ENCODE measurements at regions not wholly inside any gene's neighbourhood (a gene's known extent, or its start where the extent isn't known, plus 50 kb on each side); places are given as distances from the start of the nearest gene placed in this dataset.

DNA sequence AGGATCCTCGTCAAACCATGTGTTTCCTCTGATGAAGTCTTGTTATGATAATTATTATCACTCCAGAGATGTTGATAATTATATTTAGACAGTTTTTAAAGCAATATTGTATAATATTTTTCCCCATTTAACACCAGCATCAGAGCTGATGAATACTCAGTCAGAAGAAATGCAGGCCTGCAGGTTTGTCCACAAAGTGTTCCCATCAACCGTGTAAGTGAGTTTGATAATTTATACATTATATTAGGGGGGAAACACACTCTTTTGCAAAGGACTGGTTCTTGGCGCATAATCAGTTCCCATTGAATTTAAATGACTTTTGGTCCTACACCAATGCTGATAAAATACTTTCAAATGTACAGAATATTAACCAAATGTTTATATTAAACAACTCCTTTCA is 454.8 kb downstream of the TOX3 start:
- DNase-seq = no peak

DNA sequence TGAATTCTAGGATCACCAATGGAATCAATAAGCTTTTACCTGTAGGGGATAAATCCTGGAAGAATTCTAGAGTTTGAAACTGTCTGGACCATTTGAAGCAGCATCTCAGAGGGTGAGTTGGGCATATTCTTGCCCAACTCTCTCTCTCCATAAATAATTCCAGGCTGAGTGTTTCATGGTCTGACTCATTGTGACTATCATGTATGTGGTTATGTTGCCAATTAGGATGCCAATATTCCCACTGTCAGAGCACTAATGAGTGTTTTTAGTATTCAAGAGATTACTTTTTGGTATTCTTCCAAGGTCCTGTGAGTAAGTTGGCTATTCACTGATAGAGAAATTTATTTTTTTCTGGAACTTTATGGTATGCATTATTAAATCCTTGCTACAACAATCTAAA is 456.9 kb downstream of the TOX3 start:
- DNase-seq = peak; percentile 41

DNA sequence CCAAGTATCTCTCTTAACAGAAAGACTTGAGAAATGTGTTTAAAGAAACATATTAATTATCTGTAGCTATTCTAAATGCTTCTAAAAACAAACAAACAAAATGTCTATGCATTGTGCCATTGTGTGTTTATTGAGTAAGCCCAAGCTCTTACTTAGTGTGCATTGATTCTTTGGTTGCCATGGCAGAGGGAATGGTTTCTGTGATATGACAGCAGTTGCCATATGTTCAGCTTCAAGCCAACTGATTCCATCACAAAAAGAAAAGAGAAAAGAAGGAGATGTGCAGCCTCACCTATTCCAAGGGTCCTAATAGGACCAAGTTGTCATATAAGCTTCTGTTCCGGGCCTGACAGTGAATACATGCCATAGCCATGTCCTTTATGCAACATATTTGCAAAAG is 457.5 kb downstream of the TOX3 start:
- no peak for DNase-seq

DNA sequence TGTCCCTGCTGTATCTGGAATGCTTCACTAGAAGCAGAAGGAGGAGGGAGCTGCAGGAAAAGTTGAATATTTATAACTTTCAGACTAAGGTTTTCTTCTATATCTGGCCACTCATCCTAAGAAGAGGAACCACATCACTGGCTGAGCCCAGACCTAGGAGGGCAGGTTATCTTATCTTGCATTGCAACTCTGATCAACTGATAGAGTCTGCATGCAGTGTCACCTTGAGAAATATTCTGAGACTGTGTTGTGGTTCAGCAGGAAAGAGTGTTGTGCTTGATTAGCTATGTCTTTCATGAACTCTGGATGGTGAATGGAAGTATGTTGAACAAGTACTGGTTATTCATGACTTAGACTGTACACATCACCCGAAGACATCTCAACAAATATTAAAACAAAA is 460.0 kb downstream of the TOX3 start:
- DNase-seq = no peak

DNA sequence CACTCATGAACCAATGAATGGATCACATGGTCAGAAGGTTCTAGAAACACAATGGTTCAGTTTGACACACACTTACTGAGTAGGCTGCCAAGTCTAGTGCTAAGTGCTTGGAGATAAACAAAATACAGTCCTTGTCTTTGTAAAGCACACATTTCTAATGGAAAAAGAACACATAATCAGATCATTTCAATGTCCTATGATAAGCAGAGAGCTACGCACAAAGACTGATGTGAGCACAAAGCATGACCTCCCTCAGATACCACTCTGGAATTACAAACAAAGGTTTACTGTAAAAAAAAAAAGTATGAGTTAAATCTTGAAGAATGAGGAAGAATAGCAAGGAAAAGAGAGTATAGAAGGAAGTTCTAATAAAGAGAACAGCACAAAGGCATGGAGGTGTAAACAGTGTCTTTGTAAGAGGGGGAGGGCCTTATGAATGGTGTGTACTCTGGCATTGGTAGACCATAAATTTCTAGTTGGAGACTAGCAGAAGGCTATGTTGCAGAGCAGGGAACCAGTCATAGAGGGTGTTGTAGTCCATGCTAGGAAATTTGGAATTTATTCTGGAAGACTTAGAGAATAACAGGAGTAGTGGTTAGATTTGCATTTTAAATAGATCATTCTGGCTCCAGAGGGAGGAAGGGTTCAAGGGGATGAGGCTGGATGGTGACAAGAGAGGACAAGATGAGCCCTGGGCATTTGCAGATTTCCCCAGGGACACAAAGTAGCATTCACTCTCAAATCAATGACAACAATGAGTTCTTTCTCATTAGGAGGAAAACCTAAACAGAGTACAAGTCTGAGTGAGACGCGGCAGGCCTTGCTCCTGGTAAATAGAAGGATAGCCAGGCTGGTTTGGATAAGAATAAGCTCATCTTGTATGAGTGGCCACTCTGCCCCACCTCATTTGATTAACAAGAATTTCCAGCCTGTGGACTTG is 468.0 kb downstream of the TOX3 start:
- DNase-seq = peak; percentile 84

DNA sequence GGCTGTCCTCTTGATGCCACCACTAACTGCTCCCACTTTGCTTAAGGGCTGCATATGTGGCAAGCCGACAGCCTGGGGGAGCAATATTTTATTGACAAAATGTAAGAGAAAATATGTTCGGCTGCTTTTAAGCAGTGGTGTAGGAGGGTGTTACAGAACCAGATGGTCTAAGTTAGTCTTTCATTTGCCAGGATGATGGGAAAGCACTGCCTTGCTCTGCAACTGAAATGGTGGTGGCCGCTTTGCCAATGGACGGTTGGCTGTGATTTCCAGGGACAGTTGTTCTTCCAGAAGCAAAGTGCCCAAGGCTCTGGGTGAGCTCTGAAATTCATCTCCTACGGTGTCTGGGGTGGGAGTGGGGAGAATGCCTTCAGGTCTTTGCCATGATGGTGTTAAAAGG is 469.3 kb downstream of the TOX3 start:
- DNase-seq = no peak

DNA sequence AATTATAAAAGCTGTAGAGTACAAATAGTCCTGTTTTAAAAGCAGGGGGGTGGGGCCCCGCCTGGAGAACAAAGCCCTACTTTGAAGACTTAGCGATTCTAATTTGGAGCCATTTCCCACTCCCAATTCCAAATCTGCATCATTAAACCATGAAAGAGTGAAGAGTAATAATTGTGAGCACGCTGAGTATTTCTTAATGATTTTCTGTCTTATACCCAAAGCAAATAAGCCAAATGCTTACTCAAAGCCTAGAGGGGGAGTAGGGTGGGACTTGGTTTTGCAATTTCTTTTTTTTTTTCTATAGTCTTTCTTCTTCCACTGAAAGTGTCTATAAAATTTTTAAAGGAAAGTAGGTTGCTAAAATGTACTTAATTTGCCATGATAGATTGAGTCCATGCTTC is 470.1 kb downstream of the TOX3 start:
- DNase-seq = no peak

DNA sequence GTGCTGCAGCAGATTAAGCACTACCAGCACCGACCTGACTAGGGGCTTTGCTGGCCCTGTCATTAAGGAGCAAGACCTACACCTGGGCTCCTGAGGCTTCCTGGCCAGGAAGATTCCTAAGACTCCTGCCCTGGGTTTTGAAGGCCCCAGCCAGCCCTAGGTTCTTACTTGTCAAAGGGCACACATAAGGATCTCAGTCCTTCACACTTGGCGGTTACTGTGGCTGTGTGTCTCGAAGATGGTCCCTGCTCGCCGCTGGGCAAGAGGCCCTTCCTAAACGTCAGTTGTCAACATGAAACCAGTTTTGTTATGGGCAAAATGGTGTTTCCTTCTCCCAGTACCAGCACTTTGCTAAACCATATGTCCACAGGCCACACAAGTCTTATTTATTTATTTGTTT is 470.6 kb downstream of the TOX3 start:
- DNase-seq = no peak

DNA sequence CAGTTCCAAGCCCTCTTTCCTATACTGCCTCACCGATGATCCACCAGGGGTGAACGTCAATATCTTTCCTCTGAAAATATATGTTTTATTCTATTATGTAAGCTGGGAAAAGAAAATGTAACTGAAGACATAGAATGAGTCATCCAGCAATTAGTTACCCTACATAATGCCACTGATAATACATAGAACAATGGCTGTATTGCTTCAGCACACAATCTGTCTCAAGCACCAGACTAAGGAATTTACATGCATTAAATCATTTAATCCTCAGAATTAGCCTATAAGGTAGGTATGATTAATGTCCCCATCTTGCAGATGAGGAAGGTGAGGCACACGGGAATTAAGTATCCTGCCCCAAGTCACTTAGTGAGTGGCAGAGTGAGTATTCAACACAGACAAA is 472.8 kb downstream of the TOX3 start:
- no peak for DNase-seq

DNA sequence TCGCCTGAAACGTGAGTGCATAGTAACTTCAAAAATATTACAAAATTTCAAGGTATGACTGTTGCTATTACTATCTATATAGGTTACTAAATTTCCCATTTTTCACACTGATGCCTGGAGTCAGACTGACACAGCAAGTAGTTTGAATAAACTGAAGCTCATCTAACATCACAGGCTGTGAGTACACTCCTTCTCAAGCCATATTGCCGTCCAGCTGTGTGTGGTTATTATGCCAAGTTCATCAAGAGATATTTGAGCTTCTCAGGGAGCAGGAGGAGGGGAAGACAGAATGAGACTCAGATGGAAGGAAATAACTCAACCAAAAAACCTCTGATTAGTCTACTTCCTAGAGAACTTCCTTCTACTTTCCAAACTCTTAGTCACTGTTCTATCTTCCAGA is 473.9 kb downstream of the TOX3 start:
- no peak for DNase-seq

DNA sequence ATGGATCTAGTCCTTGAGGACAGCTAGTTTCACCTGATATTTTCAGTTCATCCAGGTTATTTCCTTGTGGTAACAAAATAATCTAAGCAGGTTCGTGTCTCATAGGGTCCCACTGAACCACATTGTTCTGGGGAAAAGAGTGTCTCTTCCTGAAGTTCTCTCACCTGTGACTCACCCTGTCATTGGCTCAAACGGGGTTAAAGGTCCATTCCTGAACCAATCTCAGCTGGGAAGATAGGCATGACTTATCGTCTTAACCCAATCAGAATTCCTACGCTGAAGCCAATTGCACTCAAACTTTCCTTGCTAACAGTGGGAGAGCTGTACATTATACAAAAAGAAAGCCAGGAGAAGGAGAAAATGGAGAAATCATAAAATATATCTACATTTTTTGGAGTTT is 475.8 kb downstream of the TOX3 start:
- DNase-seq = no peak

DNA sequence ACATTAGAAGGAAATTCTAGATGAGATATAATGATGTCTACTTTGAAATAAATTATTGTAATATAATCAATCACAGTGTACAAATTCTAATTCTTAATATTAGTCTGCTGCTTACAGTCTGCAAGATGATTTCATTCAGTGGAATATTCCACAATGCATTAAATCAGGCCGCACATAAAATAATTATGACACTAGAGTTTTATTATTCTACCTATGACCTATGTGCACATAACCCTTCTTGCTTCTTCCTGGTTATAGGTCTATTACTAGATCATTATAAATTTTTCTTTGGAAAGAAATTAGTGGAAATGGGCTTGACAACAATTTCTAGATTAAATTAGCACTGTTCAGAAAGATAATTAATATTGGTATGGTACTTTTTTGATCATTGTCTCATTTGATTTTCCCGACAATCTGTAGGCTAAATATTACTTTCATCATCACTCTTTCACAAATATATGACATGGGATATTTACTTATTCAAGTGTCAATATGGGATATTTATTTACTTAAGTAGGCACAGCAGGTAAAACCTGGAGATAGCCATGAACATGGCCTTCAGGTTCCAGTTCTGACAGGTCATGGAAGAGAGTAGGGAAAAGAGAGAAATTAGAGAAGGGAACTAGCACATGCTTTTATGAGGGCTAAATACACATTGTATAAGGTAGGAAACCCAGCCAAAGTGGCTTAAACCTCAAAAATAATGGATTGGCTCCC is 476.4 kb downstream of the TOX3 start:
- DNase-seq = no peak

DNA sequence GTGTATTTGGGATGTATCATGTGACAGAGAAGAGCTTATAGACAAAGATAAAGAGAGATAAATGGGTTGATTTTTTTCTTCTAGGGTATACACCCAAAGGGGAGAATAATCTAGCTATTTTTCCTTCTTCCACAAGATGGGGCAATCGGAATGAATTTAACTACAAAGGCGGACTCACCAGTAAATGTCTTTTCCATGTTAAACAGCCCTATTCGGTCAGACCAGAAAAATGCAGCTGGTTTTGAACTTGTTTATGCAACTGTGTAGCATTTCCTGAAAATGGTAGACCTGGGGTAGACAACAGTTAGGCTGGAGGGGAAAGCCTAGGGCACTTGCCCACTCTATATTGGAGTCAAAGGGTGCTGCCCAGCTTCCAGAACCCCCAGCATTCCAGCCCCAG is 477.1 kb downstream of the TOX3 start:
- DNase-seq = peak; percentile 44

DNA sequence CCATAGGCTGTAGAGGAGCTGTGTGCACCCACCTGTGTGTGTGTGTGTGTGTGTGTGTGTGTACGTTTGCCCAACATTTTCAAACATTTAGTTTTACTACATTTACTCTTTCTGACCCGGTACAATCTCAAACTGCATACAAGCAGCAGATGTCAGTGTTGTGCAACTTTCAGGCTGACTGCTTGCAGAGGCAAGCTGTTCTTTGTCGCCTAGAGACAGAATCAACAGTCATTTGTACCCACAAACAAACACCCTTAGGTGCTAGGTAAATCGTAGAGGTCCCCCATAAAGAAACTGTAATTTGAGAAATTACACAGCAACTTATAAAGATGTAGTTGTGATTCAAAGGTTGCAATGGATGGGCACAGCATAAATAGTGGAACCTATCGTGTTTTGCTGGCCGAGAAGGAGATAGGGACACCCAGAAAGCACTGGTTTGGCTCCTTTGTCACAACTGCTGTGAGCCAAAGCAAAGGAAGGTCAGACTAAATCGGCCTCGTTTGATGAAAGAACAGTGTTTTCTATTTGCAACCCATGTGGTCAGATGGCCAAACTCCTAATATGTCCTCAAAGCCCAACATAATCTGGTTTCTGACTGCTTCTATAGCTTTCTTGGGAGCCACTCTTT is 478.4 kb downstream of the TOX3 start:
- peak; percentile 32 for DNase-seq

DNA sequence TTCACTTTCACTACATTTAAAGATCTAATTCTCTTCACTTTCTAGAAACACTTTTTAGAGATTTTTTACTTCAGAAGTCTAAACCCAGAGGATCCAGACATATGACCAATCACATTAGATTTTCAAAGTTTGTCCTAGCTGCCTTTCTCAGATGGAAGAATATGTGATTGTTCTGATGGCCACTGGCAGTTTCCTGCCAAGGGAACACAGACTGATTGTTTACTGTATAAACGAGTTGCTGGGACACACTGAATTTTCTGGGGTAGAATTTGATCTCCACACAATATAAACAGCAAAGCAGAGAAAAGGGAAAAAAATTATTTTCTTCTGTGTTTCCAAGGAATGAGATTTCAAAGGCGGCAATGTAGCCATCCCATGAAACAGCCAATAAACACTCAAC is 480.0 kb downstream of the TOX3 start:
- DNase-seq = no peak

DNA sequence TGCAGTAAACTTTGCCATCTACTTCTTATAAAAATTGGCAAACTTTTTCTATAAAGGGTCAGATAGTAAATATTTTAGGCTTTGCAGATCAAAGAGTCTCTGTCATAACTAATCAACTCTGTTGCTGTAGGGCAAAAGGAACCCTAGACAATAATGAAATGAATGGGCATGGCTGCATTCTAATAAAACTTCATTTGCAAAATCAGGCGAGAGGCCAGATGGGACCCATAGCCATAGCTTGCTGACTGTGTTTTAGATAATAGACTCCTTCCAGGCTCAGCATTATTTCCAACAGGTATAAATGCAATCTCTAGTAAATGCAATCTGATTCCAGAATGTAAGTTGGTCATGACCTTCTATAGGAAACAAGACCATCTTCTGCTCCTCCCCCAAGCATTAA is 490.7 kb downstream of the TOX3 start:
- DNase-seq = no peak

DNA sequence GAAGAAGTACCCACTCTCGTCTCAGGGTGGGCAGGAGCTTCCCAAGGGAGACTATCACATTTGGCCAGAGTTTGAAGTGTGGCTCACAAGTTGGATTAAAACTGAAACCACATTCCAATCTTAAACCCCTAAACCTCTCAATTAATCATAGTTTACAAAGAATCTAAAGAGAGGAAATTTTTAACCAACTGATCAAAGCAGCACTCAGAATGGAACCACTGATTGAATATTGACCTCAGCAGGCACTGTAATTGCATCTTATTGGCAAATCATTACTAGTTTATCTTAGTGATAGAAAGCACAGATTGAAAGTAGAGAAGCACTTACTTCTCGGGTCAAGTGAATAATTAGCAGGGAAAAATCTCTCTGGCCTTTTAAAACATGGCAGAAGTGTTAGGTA is 491.6 kb downstream of the TOX3 start:
- no peak for DNase-seq

DNA sequence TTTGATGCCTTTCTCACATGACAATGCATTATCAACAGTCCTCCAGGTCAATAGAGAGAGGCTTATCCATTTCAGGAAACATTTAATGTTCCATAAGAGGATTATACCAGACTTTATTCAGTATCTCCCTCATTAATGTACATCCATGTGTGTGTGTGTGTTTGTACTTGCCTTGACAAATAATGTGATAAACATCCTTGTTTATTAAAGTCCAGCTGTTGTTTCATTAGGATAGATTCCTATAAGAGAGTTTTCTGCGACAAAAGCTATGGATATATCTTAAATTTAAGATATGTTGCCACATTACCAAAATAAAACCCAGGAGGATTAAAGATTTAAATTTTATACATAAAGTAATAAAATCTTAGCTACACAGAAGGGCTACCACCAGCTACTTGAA is 492.6 kb downstream of the TOX3 start:
- no peak for DNase-seq

DNA sequence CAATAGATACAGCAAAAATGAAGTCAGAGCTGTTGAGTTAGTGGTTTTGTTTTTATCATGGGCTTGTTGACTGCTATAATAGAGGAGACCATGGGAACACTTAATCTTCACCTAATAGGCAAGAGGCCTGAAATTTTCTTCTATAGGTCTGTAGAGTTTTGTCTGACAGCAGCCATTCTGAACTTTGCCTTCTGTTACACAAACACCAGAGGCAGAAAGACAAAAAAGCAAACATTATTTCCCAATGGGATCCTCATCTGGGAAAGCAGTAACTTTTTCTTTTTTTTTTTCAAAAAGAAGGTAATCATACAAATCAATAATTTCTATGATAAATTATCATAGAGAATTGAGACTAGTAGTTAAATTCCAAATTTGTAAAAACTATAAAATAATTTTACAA is 494.1 kb downstream of the TOX3 start:
- no peak for DNase-seq

DNA sequence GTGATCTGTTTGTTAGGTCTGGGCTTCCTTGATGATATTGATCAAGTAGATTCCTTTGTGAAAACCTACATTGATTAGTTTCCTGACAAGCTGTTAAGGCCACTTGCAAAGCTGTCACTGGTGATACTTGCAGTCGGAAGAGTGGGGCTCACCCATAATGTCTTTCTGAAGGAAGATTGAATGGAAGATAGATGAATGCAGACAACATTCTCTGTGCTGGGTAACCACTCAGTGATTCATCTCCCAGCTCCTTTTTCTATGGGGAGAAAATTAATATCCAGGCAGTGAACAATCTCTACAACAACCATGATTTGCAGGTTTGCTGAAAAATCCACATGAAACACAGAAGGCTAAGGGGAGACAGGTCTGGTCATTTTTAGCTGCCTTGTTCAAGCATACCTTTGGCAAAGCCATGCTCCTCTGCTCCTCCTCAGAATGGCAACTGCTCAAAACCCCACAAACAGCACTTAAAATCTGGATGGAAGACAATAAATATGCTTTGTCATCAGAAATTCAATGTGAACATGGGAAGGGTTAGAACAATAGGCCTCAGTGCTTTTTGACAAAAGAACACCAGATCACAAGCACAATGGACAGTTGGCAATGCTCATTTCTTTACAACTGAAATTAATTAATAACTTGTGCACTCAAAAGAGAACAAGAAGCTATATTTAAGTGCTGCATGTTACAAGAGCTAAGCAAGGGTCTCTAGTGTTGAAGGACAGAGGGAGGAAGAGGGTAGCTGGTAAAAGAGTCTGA is 495.4 kb downstream of the TOX3 start:
- DNase-seq = no peak

DNA sequence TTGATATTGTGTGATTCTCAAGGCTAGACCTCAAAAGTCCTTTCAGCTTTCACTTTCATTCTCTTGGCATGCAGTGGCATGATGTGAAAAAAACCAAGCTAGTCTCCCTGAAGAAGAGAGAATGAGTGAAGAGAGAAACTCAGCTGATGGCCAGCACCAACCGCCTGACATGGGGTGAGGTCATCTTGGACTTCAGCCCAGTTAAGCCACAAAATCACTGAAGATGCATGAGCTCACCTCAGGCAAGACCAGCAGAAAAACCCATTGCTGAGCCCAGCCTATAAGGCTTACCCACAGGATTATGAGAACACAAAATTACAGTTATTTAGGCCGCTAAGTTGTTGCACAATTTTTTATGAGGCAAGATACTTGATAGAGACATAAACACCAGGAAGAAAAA is 496.5 kb downstream of the TOX3 start:
- peak; percentile 78 for DNase-seq

DNA sequence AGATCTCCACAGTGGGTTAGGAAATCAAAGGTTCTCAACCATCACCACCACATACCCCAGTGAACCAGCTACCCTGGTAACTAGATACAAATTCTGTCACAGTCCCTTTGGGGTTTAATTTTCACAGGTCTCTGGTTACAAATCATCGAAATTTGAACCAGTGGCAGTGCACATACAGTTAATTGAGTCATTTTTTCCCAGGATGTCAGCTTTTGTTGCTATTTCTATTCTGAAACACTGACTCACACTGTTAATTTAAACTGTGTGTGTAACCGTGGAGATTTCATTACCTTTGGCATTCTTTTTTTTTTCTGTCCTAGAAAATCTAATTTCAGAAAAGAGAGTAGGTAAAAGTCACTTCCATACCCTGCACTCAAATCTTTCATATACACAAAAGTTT is 511.5 kb downstream of the TOX3 start:
- peak; percentile 43 for DNase-seq

DNA sequence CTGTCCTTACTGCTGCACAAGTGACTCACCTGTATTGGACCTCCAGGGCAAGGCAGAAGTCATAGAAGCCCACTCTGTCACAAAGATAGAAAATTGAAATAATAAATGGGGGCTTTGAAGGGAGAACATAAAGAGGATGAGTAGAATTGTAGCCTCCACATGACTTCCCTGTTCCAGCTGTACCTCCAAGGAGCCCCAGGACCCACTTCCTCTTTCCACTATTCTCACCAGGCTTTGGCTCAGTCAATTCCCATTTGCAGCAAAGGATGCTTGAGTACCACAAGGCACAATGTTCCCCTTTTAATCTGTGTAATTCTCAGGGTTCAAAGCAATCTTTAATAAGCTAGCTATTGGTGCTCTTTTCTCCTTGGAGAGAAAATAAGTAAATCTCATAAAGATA is 512.1 kb downstream of the TOX3 start:
- no peak for DNase-seq
